Stimulated activated CD8-positive, alpha-beta memory T cell treated with anti-CD3 and anti-CD28 coated beads, Interleukin-2, amount 100 ng/mL, for 1 hour (primary cell): ENCODE measurements at regions not wholly inside any gene's neighbourhood (a gene's known extent, or its start where the extent isn't known, plus 50 kb on each side); places are given as distances from the start of the nearest gene placed in this dataset.

ENCODE experiments used
- DNase-seq, 2 donors: peaks; one replicate each; pipeline ENCODE4 v3.0.0-alpha.2; 2020; ENCODE audit warnings: low read depth in 2 of 2

DNA sequence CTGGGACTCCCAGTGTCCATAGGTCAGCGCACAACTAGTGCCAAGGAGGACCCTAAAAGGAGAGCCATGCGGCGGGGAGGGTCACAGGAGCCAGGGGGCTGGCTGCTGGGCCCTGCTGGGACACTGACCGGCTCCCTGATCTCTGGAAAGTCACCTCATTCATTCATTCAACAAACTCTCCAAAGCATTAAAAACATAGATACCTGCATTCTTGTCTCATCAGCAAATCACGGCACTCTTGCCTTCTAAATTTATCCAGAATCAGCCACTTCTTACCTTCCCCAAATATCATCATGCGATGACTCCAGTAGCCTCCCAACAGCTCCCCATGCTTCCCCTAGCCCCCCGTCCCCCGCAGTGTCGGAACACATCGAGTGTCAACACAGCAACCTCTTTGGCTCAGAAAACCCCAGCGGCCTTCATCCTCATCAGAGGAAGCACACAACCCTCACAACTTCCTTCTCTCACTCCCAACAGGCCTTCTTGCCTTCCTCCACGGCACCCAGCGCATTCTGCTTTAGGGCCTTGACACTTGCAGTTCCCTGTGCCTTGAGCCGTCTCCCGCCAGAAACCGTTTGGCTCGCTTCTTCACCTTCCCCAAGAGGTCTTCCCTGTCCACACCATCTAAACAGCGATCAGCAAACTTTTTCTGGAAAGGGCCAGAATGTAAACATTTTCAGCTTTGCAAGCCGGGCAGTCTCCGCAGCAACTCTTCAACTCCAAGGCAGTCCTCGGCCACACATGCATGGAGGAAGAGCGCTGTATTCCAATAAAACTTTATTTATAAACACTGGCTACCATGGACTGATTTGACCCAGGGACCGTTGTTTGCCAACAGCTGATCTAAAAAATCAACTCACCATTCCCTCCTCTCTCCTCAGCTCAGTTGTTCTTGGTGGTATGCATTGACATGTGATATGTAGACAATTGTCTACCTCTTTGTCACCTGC, 119.5 kb upstream of the TNRC6C start:
- DNase-seq, result no peak

DNA sequence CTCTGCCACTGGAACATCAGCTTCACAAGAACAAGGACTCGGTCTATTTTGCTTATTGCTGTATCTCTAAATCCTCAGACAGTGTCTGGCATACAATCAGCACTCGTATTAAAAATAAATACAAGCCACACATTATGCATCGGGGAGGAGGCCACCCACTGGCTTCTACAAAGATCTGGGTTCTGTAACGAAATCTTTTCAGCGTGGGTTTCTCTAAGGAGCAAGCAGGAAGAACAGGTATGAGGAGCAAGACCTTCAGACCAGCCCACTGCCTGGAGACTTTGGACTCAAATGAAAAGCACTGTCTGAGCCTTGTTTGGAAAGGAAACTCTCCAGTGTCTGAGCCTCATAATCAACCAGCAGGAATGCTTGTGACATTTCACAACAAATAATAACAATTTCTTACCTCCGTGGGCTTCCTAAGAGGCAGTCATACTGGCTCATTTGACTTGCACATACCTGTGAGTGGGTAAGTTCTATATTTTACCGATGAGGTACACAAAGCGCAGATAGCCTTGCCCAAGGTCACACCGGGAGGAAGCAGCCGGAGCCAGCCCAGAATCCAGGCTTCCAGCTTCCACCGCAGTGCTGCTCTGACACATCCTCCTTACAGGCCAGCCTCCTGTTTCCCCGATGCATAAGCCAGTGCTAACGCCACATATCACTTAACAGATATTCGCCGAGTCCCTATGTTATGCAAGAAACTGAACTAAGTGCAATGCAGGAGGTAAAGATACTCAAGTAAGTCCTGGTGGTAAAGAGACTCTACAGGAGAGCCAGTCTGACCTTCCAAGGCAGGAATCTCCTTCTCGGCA, 118.6 kb upstream of the TNRC6C start:
- no peak for DNase-seq

DNA sequence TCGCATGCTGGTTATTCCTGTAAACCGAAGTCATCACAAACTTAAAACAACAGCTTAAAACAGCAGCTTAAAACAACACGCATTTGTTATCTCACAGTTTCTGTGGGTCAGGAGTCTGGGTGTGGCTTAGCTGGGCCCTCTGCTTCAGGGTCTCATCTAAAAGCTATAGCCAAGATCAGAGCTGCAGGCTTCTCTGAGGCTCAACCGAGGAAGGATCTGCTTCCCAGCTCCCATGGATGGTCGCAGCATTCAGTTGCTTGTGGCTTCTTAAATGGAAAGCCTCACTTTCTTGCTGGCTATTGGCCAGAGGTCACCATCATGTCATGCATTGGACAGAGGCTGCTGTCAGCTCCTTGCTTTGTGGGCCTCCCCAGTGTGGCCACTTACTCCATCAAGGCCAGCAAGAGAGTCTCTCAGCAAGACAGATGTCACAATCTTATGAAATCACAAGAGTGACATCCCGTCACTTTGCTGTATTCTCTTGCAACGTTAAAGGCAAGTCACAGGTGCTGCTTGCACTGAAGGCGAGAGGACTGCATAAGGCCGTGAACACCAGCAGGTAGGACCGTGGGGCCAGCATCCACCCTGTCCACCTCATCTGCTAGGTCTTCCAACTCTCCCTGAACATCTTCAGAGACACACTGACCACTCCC, 117.9 kb upstream of the TNRC6C start:
- DNase-seq, result no peak

DNA sequence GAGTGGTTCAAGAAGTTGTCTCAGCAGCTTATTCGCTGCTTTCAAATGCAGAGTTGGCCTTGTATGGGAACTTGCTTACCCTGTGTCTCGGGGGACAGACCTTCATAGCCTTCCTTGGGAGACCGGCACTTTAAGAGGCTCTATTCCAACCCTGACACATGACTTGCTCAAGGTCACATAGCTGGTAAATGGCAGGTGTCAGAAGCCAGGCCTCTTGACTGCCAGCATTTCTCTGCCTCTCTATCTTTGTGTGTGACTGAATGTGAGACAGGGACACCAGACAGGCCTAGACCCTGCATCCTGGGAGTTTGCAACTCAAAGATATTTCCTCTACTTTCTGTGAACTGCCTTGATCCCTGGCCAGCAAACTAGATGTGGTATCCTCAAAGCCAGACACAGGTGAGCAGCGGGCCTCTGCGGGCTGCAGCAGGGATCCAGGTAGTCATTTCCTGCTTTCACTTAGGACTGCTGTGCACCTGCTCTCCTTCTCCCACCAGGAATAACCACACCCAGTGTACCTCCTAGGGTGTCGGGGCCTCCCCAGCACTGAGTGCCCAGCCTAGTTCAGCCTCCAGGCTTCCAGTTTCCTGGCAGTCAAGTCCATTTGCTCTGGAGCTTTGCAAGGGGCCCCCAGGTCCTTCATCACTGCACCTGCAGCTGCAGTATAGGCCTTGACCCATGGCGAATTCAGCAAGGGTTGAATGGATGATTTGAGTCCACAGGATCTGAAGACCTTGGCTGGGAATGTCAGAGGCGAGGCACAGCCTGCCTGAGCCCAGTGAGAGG, 116.6 kb upstream of the TNRC6C start:
- DNase-seq, result no peak

DNA sequence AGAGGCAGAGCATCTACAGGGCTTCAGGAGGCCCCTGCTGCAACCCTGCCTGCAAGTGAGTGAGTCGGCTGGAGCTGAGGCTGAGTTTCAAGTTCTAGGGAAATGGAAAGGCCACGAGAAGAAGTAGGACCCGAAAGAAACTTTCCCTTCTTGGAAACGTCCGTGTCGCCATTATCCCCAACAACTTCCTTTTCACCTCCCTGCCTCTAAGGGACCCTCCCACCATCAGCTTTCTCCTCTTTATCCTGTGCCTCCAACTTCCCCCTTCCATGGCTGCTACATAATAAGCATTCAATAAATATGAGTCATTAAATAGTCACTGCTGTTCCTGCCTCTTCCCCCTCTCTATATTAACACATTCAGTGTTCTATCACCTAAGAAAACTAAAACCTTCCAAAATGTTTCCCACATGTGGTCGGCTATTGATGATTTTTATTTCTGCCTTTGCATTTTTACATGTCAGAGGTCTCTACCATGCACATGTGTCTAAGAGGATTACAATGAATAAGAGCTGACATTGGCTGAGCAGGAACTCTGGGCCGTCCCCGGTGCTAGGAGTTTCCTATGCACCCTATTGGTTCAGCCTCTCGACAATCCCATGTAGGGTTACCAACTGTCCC, 115.9 kb upstream of the TNRC6C start:
- DNase-seq, result no peak

DNA sequence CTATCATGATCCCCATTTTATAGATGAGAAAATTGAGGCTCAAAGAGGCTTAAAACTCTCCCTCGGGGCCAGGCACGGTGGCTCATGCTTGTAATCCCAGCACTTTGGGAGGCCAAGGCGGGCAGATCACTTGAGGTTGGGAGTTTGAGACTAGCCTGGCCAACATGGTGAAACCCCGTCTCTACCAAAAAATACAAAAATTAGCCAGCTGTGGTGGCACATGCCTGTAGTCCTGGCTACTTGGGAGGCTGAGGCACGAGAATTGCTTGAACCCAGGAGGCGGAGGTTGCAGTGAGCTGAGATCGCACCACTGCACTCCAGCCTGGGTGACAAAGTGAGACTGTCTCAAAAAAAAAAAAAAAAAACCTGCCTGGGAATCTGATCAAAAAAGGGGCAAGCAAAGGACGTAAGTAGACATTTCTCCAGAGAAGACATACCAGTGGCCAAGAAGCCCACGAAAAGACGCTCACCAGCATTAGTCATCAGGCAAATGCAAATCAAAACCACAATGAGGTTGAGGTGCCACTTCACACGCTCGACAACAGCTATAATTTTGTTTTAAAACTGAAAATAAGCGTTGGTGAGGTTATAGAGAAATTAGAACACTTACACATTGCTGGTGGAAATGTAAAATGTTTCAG, 115.1 kb upstream of the TNRC6C start:
- DNase-seq, result peak; percentile 43 to 45

DNA sequence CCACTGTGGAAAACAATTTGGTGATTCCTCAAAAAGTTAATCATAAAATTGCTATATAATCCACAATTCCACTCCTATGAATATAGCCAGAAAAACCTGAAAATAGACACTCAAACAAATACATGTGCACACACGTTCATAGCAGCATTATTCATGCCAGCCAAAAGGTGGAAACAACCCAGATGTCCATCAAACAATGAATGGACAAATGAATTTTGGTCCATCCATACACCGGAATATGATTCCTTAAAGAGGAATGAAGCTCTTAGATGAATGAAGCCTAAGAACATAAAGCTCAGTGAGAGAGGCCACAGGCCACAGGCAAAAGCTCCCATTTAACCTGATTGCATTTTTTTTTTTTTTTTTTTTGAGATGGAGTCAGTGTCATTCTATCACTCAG, 114.6 kb upstream of the TNRC6C start:
- DNase-seq, result no peak

DNA sequence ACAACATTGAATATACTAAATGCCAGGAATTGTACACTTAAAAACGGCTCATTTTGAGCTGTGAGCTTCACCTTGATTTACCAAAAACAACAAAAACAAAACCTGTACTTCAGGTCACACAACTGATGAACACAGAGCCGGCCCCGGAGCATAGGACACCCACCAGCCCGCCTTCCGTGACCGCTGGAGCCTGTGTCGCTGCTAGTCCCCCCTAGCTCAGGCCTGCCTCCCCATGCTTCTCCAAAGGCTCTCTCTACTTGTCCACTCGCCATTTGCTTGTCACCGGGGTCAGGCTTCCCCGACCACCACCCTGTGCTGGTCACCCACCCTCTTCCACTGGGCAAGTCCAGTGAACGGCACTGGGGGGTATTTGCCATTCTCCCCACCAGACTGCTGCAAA, 113.8 kb upstream of the TNRC6C start:
- DNase-seq, result no peak

DNA sequence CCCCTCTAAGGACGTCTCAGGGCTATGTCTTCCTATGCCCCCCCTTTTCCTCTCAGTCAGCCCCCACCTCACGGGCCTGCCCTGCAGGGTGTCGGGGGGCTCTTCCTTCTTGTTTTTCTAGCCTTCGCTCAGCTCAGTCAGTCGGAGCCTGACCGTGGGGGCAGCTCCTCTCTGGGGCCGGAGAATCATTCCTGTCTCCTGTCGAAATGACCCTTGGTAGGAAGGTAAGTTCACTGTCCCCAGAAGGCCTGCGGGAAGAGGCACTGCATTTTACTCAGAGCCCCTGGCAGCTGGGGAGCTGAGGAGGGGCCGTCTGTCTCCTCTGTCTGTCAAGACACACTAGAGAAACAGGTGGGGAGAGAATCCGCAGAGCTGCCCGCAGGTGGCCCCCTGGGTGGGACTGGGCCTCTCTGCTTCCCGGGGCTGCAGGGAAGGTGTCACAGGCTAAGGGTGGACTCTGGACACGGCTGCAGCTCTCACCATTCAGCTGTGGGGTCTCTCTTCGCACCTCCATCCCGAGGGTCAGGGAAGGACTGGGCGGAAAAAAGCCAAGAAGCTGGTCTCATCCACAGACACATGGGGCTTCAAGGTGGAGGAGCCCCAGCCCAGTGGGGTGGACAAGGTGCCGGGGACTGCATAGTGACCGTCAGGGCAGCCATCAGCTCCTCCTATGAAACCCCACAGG, 112.8 kb upstream of the TNRC6C start:
- no peak for DNase-seq

DNA sequence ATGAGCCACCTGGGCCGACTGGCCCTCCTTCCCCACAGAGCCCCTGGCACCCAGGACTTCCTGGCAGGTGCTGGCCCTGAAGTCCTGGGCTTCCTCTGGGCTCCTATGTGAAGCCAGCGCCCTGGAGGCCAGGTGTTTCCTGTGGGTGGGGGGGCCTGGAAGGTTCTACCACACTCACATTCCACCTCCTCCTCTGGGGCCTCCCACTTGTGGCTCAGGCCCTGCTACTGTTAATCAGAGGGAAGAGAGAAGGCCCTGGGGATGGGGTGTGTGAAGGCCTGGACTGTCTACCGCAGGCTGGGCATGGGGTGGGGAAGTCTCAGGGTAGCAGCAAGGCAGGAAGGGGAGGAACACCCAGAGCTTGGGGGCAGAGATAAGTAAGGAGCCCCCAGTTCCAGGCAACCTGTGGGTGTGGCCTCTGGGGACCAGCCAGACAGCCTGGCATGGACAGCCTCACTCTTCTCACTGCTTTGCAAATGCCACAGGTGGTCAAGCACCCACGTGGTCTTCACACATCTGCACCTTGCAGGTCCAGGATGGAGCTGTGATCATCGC, 111.9 kb upstream of the TNRC6C start:
- no peak for DNase-seq

DNA sequence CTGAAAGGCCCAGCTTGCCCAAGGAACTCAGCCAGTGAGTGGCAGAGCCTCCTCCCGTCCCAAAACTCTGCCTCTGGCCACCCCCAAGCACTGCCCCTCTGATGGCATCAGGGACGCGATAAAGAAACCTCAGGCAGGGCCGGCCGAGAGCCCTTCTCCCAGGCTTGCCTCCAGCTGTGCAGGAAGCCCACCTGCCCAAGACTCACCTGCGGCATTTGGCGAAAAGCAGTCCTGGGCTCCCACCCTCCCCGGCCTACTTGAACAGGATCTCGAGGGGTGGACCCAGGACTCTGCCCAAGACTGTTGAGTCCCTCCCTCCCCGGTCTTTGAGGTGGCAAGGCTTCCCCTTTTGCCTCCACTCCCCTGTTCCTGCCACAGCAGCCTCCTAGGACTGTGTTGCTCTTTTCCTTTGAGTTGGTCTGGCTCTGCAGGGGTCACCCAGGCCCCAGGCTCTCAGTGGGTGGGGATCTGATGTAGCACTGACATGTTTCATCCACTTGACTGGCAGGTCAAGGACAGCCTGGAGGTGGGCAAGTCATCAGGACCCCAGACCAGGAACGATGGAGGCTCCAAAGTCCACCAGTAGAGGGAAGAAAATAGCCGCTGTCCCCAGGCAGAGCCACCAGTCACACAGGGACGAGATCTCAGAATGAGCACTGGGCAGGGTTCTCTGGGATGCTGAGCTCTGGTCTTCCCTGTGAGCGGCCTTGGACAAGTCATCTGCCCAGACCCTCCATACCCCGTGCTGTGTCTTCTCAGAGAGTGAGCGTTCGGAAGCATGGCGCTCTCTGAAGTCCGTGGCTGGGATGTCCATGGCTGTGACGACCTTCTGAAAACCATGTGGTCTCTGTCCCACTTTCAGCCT, 111.0 kb upstream of the TNRC6C start:
- no peak for DNase-seq

DNA sequence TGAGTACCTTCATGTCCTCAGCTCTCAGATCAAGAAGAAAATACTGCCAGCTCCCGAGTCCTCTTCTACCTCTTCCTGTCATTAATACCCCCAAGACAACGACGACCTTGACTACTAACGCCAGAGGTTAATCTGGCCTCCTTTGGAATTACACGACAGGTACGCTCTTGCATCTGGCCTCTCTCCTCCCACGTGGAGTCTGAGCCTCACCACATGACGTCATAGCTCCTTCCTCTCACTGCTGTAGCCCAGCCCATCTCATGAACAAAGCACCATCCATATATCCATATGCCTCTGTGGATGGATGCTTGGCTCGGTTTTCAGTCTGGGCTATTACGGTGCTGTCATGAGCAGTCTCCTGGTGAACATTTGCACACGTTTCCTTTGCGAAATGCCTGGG, 110.2 kb upstream of the TNRC6C start:
- DNase-seq, result no peak

DNA sequence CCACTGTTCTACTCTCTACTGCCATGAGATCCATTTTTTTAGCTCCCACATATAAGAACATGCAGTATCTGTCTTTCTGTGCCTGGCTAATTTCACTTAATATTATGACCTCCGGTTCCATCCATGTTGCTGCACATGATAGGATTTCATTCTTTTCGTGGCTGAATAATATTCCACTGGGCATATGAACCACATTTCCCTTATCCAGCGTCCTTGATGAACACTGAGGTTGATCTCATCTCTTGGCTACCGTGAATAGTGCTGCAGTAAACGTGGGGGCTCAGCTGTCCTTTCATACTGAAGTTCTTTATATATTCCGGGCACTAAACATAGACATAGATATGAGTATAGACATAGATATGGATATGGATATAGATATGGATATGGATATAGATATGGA, 109.3 kb upstream of the TNRC6C start:
- no peak for DNase-seq

DNA sequence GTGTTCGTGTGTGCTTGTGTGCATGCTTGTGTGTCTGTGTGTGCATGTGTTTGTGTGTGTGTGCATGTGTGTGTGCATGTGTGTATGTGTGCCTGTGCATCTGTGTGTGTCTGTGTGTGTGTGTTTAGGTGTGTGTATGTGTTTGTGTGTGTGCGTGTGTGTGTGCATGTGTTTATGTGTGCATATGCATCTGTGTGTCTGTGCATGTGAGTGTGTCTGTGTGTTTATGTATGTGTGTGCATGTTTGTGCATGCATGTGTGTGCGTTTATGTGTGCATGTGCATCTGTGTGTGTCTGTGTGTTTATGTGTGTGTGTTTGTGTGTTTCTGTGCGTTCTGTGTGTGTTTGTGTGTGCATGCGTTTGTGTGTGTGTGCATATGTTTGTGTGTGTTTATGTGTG, 106.6 kb upstream of the TNRC6C start:
- no peak for DNase-seq

DNA sequence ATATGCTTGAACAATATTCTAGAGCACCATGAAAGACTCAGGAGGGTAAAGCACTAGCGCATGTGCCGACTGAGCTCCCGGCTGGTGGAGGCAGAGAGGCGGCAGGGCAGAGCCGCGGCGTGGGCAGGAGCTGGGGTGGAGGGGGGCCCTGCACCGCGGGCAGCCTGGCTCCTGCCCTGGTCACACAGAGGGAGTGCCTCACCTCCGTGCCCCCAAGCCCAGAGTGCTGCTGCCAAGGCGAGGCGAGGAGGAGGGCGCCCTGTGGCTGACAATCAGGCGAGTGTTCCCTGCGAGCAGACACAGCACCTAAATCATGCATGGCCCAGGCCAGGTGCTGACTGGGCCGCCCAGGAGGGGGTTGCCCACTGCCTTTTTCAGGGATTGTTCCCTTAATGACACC, 105.8 kb upstream of the TNRC6C start:
- DNase-seq, result no peak

DNA sequence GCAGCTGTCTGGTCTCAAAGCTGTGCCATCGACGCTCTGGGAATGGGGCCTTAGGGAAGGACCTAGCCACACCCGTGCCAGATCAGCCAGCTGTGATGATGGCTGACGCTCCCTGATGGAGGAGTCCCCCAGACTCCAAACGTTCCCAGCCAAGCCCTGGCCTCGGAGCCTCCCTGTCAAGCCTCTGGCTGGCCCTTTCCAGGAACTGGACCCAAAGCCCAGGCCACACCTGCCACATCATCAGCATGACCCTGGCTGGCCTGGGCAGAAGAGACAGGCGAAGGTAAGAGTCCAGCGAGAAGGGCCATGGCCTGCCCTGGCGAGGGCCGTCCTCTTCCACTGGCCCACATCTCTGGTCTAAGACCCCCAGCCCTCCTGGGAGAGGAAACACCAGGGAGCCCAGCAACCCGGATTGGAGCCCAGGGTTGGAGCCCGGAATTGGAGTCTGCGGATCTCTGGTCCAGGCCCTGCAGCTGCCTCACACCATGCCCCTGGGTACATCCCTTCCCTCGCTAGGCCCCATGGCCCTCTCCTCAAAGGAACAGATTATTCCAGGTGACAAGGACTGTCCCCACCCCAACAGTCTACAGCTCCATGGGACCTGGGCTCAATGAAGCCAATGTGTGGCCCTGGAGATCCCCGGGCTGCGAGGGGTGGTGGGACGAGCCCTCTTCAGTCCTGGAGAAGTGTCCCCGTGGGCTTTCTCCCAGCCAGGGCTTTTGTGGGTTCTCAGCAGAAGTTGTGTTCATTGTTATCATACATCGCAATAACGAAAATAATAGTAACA, 105.1 kb upstream of the TNRC6C start:
- DNase-seq, result no peak

DNA sequence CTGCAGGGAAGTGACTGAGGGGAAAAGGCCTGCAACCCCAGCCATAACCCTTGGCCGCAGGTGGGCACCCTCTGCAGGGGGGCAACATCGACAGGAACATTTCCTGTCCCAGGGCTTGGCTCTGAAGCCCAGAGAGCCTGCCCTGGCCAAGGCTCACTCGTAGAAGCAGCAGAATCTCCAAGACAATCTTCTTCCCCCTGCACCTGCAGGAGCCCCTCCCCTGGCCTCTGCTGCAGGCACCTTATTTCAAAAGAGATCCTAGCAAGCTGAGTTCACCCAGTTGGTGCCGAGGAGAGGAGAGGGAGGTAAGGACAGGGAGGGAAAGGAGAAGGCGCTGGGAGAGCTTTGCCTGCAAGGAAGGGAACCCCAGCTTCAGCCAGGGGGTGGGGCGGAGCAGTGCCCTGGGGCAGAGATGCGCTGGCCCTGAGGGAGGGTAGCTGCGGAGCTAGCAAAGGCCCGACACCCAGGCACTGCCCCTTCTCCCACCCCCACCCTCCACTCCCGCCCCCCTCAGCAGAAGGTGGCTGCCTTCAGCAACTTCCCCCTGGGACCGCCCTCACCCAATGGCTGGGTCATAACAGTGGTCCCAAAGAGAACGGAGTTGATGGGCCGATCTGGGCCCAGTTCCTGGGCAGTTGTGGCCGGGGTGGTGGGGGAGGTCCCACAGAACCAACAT, 104.3 kb upstream of the TNRC6C start:
- no peak for DNase-seq
